ENCODE measurements at regions not wholly inside any gene's neighbourhood (a gene's known extent, or its start where the extent isn't known, plus 50 kb on each side); places are given as distances from the start of the nearest gene placed in this dataset.
"Not testable (repeated sequence)": the region's sequence is repeated elsewhere in the genome, so short reads cannot be mapped to it uniquely, and the experiment has no call there.

DNA sequence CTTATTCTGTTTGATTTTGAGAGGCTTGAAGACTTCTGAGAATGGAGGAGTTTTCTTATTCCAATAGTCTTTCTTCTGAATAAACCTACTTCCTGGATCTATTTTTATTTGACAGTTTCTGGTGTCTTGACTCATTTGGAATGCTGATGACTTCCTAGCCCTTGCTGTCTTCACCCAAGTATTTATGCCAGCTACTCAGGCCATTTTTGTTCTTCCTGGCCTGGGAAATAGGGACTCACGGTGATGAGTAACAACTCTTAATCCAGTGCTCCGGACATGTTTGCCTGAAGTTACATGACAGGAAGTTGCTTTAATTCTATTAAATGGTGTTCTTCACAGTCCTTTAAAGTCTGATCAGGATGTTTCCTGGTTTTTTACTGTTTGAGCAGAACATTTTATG is 272.1 kb upstream of the EYS start:
- Histone ChIP-seq H3K4me1 (replicated peaks in 1 of 2) (no peaks in the 10 kb centered on the region), H3K4me3 (no peak overlapping the region), H3K9me3 (replicated peaks in 1 of 3) (no peaks in the 10 kb centered on the region), H3K27me3 (no peaks in the 10 kb centered on the region), H3K27ac (no peak overlapping the region), H3K36me3 (replicated peaks in 1 of 2) (no peaks in the 10 kb centered on the region)
- DNase-seq, result no peak
- WGBS, 4 donors, result 22 to 66% (median 59%) methylated on average over 2 of the region's 2 CpGs
- TF ChIP-seq POLR2A (IDR thresholded peaks at IDR 0.05) (no peak), CTCF (IDR thresholded peaks at IDR 0.05) (no peak)
- intact Hi-C loops (cut with DNase I), result no loop called here

GRCh38 chr6:65971252-65971651 is 264.2 kb upstream of the EYS start:
- H3K4me3 ChIP-seq; H3K36me3 ChIP-seq (replicated peaks in 1 of 2); H3K27ac ChIP-seq; intact Hi-C loops (cut with DNase I); H3K27me3 ChIP-seq; H3K9me3 ChIP-seq (replicated peaks in 1 of 3); DNase-seq; H3K4me1 ChIP-seq (replicated peaks in 1 of 2): not testable (repeated sequence)
- 87 to 95% (median 89%) methylated on average over 6 to 9 of the region's 9 CpGs for WGBS, 4 donors

DNA sequence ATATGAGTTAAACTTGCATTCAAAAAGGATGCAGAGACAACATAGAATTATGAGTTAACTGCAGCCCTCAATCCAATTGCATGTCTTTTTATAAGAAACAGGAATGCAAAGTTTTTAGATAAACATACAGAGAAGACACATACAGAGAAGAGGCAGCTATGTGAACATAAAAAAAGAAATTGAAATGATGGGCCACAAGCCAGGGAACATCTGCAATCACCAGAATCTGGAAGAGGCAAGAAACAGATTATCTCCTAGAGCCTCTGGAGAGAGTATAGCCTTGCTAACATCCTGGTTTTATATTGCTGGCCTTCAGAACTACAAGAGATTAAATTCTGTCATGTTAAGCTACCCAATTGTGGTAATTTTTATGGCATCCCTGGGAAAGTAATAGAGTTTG is 257.2 kb upstream of the EYS start:
- intact Hi-C loops (cut with DNase I), result no loop called here
- H3K4me1 ChIP-seq (replicated peaks in 1 of 2), result no peaks in the 10 kb centered on the region

GRCh38 chr6:65955034-65955433 is 248.0 kb upstream of the EYS start:
- no peak overlapping the region for H3K4me3 ChIP-seq
- no peaks in the 10 kb centered on the region for H3K9me3 ChIP-seq (replicated peaks in 1 of 3)
- no peaks in the 10 kb centered on the region for H3K36me3 ChIP-seq (replicated peaks in 1 of 2)
- intact Hi-C loops (cut with DNase I), result no loop called here
- H3K27ac ChIP-seq, result no peak overlapping the region
- DNase-seq, result no peak
- no peaks in the 10 kb centered on the region for H3K27me3 ChIP-seq
- 91 to 93% (median 93%) methylated on average over 3 of the region's 3 CpGs for WGBS, 4 donors
- TF ChIP-seq CTCF (IDR thresholded peaks at IDR 0.05), result no peak
- H3K4me1 ChIP-seq (replicated peaks in 1 of 2), result peaks cover 0 to 5% of the 10 kb centered on the region in 2 donors

More for the DNA sequence above, 257.2 kb upstream of the EYS start:
- Histone ChIP-seq H3K9me3 (replicated peaks in 1 of 3) (no peaks in the 10 kb centered on the region), H3K36me3 (replicated peaks in 1 of 2) (no peaks in the 10 kb centered on the region), H3K27me3 (no peaks in the 10 kb centered on the region), H3K4me3 (no peak overlapping the region), H3K27ac (no peak overlapping the region)
- TF ChIP-seq POLR2A (IDR thresholded peaks at IDR 0.05), result no peak
- no peak for DNase-seq

- WGBS, 4 donors, result 91 to 97% (median 93%) methylated on average over 1 of the region's 1 CpG
- no peak for TF ChIP-seq CTCF (IDR thresholded peaks at IDR 0.05)
- TF ChIP-seq POLR2A (IDR thresholded peaks at IDR 0.05), result no peak
- no peak overlapping the region for H3K4me3 ChIP-seq
- no peaks in the 10 kb centered on the region for H3K4me1 ChIP-seq (replicated peaks in 1 of 2)
- no peak overlapping the region for H3K27ac ChIP-seq
- DNase-seq, result no peak
- no peaks in the 10 kb centered on the region for H3K27me3 ChIP-seq
- intact Hi-C loops (cut with DNase I), result no loop called here
- H3K9me3 ChIP-seq (replicated peaks in 1 of 3), result no peaks in the 10 kb centered on the region
- H3K36me3 ChIP-seq (replicated peaks in 1 of 2), result no peaks in the 10 kb centered on the region
Measured at GRCh38 chr6:65948062-65948461, 241.0 kb upstream of the EYS start.
